Activated gamma-delta T cell treated with anti-CD3 and anti-CD28 coated beads, Interleukin-2, amount 50 U/mL, for 16 hours (primary cell): ENCODE measurements at regions not wholly inside any gene's neighbourhood (a gene's known extent, or its start where the extent isn't known, plus 50 kb on each side); places are given as distances from the start of the nearest gene placed in this dataset.

Experiments
- DNase-seq: peaks from one replicate; pipeline ENCODE4 v3.0.0-alpha.2; 2020; ENCODE audit warnings: low read depth

GRCh38 chr2:62369541-62370202, 136.3 kb downstream of the TMEM17 start:
- no peak for DNase-seq

GRCh38 chr2:62364791-62365528, 141.0 kb downstream of the TMEM17 start:
- no peak for DNase-seq

- DNase-seq: no peak
These were observed 142.8 kb downstream of the TMEM17 start for GRCh38 chr2:62363166-62363565.

GRCh38 chr2:62362561-62362960, 143.4 kb downstream of the TMEM17 start:
- DNase-seq: no peak

DNA sequence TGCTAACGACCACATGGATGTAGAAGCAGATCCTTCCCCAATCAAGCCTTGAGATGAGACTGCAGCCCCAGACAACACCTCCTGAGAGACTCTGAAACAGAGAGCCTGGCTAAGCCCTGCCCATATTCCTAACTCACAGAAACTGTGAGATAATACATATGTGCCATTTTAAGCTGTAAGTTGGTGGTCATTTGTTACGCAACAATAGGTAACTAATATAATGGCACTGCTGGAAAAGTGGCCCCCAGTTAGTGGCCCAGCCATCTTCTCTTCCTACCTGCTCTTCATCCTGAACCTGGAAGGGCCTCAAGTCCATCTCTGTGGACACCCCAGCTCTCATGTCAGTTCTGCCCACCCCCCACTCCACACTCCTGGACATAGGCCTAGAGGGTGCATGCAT, 144.0 kb downstream of the TMEM17 start:
- DNase-seq: no peak

DNA sequence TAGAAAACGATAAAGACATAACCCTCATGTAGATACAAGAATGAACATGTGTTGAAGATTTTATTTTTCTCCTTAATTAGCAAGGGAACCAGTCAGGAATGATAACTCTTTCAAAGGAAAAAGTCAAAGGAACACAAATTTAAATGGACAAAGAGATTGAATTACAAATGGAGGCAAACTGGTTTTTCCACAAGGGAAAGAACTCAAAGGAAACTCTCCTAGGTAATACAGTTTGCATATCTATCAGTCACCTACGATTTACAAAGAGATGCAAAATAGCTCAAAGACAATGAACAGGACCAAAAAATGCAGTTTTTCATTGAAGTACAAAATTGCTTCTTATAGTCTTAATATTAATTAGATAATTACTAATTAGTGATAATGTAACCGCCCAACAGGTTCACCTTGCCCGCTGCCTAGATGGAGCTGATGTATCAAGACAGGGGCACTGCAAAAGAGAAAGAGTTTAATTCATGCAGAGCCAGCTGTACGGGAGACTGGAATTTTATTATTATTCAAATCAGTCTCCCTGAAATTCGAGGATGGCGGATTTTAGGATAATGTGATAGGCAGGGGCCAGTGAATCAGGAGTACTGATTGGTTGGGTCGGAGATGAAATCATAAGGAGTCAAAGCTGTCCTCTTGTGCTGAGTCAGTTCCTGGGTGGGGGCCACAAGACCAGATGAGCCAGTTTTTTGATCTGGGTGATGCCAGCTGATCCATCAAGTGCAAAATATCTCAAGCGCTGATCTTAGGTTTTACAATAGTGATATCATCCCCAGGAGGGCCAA, 151.0 kb downstream of the TMEM17 start:
- no peak for DNase-seq

DNA sequence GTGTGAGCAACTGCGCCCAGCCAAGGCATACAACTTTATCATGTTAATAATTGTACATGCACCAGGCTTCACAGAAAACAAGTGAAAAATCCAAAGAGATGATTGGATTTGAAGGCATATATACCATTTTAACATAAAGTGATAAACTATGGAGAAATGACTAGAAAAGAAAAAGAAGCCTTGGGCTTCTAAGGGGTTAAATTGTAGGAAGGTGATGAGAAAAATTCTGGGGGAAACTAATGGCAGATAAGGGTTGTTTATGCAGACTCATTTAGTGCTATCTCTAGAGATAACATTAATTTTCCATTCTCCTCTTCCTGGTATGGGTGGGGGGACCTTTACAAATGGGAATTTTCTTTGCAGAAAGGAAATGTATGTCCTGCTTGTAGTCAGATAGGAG, 154.0 kb downstream of the TMEM17 start:
- DNase-seq: no peak

GRCh38 chr2:62349788-62350187, 153.9 kb downstream of the B3GNT2 start:
- DNase-seq: no peak

- no peak for DNase-seq
These were observed 152.8 kb downstream of the B3GNT2 start for GRCh38 chr2:62348700-62349099.

GRCh38 chr2:62347563-62348270, 151.8 kb downstream of the B3GNT2 start:
- DNase-seq: no peak

DNA sequence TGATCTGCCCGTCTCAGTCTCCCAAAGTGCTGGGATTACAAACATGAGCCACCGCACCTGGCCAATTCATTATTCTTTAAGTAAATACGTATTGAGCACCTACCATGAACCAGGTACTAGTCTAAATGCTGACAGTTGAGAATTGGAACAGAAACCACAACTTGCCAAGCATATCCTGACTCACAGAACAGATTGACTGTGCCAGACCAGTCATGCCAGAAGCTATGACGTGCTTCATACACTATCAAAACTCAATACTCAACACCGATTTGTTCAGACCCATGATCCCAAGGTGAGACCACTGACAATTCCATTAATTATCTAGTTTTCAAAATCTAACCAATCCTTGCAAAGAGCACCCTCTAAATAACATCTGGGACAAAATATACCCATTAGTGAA, 148.6 kb downstream of the B3GNT2 start:
- DNase-seq: no peak

DNA sequence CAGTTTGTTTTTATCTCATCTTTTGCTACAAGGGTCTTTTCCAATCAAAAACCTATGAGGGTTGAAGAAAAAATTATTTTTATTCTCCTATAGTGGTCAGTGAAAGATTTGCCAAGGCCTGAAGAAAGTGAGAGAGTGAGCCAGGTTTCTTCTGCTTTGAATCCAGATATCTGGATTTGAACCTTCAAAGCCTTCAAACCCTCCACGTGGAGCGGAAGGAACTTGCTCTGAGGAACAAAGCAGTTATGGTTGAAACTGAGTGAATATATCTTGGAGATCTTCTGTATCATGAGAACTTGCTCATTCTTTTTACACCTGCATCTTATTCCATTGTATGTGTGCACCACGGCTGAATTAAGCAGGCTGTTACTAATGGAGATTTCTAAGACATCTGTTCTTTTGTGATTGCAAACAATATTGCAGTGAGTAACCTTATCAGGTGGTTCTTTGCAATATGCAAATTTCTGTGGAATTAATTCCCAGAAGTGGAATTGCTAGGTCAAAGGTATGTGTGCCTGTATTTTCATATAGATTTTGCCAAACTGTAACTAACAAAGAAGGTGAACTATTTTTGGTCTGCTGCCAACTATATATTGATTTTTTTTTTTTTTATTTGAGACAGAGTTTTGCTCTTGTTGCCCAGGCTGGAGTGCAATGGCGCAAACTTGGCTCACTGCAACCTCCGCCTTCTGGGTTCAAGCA, 147.9 kb downstream of the B3GNT2 start:
- no peak for DNase-seq

DNA sequence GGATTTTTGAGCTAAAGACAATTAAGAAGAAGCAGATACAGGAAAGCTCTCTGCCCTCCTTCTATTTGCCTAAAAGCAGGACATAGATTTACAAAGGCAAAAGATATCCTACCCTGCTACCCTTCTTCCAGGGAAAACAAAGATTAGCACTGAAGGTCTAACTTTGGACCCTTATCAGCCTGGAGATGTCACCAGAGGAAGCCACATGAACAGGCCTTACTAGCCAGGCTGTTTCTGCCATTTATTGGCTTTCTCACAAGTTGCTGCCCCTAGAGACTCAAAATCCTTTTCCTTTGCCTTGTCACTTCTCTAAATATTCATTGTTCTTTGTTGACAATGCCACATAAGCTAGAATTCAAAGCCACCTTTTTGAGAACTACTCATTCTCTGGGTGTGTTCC, 147.3 kb downstream of the B3GNT2 start:
- no peak for DNase-seq

DNA sequence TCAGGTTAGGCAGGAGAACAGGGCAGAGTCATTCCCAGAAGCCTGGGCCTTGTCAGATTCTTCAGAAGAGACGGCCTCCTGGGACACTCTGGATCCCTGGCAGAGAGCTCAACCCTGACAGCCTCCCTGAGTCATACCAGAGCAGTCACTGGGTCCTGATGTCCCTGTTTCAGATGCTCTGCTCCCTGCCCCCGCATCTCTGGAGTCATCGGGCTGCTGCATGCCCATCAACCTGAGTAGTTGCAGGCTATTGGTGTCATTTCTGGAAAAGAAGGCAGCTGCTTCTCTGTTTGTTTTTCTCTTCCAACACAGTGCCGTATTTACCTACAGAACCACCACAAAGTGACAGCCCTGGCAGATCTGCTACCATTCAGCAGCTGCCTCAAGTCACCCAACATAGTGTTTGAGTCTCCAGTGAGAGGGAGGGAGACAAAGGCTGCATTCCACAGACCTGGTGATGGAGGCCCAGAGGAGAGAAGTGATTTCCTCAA, 145.1 kb downstream of the B3GNT2 start:
- DNase-seq: no peak

DNA sequence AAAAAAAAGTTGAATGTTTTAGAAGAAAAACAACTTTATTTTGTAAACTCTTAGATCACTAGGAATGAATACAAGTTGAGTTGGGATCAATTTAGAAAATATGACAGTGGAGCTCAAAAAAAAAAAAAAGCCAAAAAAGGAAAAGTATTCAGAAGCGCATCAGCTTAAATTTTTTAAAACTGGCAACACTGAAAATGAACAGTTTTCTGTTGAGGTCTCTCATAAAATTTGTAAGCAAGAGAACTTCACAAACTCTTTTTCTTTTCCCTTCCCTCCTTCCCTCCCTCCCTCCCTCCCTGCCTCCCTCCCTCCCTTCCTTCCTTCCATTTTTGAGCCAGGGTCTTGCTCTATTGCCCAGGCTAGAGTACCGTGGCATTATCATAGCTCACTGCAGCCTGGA, 143.9 kb downstream of the B3GNT2 start:
- DNase-seq: no peak

- DNase-seq: no peak
These were observed 143.5 kb downstream of the B3GNT2 start for GRCh38 chr2:62339413-62339812.

DNA sequence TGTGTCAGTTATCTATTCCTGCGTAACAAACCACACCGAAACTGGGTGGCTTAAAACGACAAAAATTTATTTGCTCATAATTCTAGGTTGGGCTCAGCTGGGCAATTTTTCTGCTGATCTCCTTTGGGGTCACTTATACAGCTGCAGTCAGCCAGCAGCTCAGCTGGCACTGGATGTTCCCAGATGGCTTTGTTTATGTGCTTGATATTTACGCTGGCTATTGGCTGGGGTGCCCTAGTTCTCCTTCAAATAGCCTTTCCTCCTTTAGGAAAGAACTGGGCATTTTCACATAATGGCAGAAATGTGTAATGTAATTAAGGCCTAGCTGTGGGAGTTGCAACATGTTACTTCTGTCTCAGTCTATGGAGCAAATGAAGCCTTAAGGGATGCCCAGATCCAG, 142.2 kb downstream of the B3GNT2 start:
- DNase-seq: no peak

- no peak for DNase-seq
These were observed 141.5 kb downstream of the B3GNT2 start for GRCh38 chr2:62337403-62337802.

DNA sequence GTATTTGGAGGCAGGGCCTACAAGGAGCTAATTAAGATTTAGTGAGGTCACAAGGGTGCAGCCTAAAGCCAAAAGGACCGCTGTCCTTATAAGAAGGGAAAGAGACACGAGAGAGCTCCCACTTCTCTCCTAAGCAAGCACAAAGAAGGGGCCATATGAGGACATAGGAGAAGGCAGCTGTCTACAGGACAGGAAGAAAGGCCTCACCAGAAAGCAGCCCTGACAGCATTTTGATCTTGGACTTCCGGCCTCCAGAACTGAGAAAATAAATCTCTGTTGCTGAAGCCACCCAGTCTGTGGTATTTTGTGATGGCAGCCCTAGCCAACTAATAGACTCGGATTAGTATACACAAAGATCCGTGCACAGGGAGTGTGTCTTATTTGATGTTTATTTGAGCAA, 139.7 kb downstream of the B3GNT2 start:
- no peak for DNase-seq

GRCh38 chr2:62334440-62335058, 138.6 kb downstream of the B3GNT2 start:
- no peak for DNase-seq

DNA sequence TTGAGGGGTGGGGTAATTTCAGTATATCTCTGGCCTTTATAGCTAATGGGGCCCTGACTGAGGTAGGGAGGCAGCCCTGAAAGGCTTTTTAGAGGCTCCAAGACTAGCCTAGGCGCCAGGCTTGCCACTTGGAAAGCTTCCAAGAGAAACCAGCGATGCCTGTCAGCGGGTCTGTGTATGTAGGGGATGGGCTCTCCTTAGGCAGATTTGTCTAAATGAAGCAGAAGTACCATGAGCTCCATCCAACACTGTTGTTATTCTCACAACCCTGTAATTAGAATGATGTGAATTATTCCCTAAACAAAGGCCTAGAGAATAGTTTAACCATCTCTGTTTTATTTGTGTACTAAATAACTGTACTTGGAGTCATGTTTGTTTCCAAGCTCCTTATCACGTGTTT, 138.1 kb downstream of the B3GNT2 start:
- no peak for DNase-seq
